ENCODE measurements at regions not wholly inside any gene's neighbourhood (a gene's known extent, or its start where the extent isn't known, plus 50 kb on each side); places are given as distances from the start of the nearest gene placed in this dataset.
A peak's percentile ranks its signal among the peaks of the same experiment; 100 is the strongest.

DNA sequence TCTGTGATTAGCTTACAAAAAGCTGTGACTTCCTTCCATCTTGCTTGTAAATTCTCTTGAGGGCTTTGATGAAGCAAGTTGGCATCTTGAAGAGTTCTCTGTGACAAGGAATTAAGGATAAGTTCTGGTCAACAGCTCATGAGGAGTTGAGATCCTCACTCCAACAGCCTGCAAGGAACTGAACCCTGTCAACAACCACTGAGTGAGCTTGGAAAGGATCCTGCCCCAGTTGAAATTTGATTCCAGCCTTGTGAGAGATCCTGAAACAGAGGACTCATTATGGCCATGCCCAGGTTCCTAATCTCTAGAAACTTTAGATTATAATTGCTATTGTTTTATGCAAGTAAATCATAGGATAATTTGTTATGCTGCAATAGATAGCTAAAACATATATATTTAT lies 133.7 kb downstream of the PTCHD4 start:
- TF ChIP-seq, protein P1, sequence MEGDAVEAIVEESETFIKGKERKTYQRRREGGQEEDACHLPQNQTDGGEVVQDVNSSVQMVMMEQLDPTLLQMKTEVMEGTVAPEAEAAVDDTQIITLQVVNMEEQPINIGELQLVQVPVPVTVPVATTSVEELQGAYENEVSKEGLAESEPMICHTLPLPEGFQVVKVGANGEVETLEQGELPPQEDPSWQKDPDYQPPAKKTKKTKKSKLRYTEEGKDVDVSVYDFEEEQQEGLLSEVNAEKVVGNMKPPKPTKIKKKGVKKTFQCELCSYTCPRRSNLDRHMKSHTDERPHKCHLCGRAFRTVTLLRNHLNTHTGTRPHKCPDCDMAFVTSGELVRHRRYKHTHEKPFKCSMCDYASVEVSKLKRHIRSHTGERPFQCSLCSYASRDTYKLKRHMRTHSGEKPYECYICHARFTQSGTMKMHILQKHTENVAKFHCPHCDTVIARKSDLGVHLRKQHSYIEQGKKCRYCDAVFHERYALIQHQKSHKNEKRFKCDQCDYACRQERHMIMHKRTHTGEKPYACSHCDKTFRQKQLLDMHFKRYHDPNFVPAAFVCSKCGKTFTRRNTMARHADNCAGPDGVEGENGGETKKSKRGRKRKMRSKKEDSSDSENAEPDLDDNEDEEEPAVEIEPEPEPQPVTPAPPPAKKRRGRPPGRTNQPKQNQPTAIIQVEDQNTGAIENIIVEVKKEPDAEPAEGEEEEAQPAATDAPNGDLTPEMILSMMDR (conservative IDR thresholded peaks at IDR 0.05; ENCODE audit: control insufficient read depth, insufficient read depth, low read depth, low read length): no peak
- no peak overlapping the region for H3K4me3 ChIP-seq (ENCODE audit: control insufficient read depth, low read depth, low read length)
- no peak for DNase-seq (ENCODE audit: low read depth)

DNA sequence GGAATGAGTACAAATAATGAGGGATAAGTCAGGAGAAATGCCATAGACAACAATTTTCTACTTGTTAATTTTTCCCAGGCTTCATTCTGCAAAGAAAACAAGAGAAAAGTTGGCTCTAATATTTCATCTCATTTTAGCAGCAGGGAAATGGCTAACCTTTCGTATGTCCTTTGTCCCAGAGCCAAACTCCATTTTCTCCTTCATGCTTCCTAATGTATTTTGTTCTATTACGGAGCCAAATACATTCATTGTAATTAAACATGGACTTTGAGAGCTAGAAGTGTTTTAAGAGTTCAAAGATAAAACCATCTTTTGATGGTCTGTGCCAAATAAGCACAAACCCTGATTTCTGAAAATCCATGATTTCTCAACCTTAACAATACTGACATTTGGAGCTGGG lies 136.9 kb downstream of the PTCHD4 start:
- TF ChIP-seq, protein P1 (conservative IDR thresholded peaks at IDR 0.05; ENCODE audit: control insufficient read depth, insufficient read depth, low read depth, low read length): no peak
- no peak for DNase-seq (ENCODE audit: low read depth)
- no peak overlapping the region for H3K4me3 ChIP-seq (ENCODE audit: control insufficient read depth, low read depth, low read length)

DNA sequence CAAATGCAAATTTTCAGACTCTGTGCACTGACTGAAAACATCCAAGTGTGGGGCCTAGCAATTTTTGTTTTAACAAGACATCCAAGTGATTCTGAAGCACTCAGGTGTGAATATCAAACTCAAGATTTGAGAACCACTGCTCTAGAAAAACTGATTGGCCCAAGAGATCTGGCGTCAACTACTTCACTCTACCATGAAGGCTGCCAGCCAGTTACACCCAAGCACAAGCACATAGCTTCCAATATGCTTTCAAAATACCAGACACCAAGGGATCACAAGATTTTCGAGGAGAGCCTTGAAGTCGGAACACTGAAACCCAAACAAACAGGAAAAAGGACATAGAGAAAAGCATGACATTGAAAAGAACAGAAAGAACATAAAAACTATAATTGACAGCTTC lies 140.2 kb downstream of the PTCHD4 start:
- TF ChIP-seq, protein P1 (conservative IDR thresholded peaks at IDR 0.05; ENCODE audit: control insufficient read depth, insufficient read depth, low read depth, low read length): no peak
- no peak overlapping the region for H3K4me3 ChIP-seq (ENCODE audit: control insufficient read depth, low read depth, low read length)
- no peak for DNase-seq (ENCODE audit: low read depth)

DNA sequence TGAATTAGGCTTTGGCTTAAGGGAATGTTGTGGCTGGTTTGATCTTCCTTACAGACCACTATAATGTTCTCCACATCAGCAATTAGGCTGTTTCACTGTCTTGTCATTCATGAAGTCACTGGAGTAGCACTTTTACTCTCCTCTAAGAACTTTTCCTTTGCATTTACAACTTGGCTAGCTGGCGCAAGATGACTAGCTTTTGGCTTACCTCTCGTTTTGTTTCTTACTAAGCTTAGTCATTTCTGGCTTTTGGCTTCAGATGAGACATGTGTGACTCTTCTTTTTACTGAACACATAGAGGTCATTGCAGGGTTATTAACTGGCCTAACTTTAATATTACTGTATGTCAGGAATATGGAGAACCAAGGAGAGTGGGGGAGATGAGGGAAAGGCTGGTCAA lies 143.2 kb downstream of the PTCHD4 start:
- H3K4me3 ChIP-seq (ENCODE audit: control insufficient read depth, low read depth, low read length): no peak overlapping the region
- peak; percentile 87 for DNase-seq (ENCODE audit: low read depth)
- TF ChIP-seq, protein P1 (conservative IDR thresholded peaks at IDR 0.05; ENCODE audit: control insufficient read depth, insufficient read depth, low read depth, low read length): no peak

DNA sequence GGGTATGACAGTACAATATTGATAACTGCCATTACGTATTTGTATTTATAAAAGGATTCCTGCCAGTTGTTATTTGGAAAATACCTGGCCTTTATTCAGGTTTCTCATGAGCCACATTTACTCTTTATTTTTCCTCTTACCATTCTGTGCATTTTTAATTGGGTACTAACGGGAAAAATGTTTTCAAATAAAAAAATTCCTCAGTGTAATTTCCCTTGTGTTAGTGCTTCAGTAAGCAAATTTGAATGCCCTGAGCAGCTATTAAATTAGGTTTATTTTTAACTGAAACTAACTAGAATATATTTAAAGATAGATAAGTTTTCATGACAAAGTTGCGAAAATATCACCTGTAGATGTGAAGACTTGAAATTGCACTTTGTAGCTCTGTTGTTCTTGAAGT lies 146.0 kb downstream of the PTCHD4 start:
- TF ChIP-seq, protein P1 (conservative IDR thresholded peaks at IDR 0.05; ENCODE audit: control insufficient read depth, insufficient read depth, low read depth, low read length): no peak
- no peak overlapping the region for H3K4me3 ChIP-seq (ENCODE audit: control insufficient read depth, low read depth, low read length)
- no peak for DNase-seq (ENCODE audit: low read depth)

DNA sequence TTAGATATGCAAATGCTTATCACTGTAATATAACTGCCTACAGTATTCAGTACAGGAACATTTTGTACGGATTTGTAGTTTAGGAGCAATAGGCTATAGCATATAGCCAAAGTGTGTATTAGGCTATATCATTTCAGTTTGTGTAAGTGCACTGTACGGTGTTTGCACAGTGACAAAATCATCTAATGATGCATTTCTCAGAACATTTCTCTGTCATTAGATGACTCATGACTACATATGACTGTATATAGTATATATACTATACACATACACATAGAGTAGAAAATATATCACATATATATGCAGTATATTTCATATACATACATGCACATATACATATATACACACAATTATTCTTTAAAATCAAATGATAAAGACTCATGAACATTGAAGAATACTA lies 158.4 kb downstream of the PTCHD4 start:
- DNase-seq (ENCODE audit: low read depth): no peak
- H3K4me3 ChIP-seq (ENCODE audit: control insufficient read depth, low read depth, low read length): no peak overlapping the region
- TF ChIP-seq, protein P1 (conservative IDR thresholded peaks at IDR 0.05; ENCODE audit: control insufficient read depth, insufficient read depth, low read depth, low read length): no peak

DNA sequence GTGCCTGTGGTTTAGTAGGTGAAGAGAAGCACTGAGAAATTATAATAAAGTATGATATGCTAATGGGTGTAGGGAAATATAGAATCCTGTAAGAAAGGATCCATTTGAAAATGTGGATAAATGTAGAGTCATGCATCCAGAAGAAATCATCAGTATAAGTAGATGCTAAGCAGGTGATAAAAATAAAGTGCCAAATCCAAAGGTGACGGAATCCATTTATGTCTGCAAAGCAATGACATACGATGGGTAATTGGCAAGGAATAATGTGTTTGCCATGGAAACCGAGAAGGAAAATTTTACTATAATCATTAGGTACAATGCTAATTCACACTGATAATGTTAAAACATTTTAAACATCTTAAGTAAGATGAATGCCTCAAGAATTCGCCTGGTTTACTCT lies 163.0 kb downstream of the OPN5 start:
- TF ChIP-seq, protein P1 (conservative IDR thresholded peaks at IDR 0.05; ENCODE audit: control insufficient read depth, insufficient read depth, low read depth, low read length): no peak
- H3K4me3 ChIP-seq (ENCODE audit: control insufficient read depth, low read depth, low read length): no peak overlapping the region
- no peak for DNase-seq (ENCODE audit: low read depth)
